ENCODE measurements at regions not wholly inside any gene's neighbourhood (a gene's known extent, or its start where the extent isn't known, plus 50 kb on each side); places are given as distances from the start of the nearest gene placed in this dataset.

DNA sequence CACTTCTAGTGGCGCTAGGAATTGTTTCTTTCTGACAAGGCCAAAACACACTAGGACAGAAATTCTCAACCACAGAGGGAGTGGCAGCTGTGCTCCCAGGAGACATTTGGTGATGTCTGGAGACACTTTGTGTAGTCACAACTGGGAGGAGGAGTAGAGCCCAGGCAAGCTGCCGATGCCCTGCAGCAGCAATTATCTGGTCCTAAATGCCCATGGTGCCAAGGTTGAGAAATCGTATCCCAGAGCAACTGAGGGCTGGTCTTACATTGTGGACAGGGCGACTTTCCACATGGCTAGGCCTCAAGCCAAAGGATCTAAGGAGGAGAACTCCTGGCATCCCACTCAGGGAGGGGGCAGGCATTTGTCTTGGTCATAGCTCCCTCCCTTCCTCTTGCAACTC lies 259.9 kb downstream of the GADD45G start:
- H3K4me3 ChIP-seq, result no peak overlapping the region
- H3K27ac ChIP-seq (ENCODE audit: low read depth), result no peak overlapping the region
- no peaks in the 10 kb centered on the region for H3K79me2 ChIP-seq (replicated peaks; ENCODE audit: insufficient read depth)
- Mint-ChIP-seq H3K36me3 (ENCODE audit: low read depth) (no peaks in the 10 kb centered on the region), H3K4me3 (no peak overlapping the region), H3K9me3 (no peaks in the 10 kb centered on the region), H3K27me3 (ENCODE audit: insufficient read depth, low read depth, poor library complexity) (peaks cover 10% of the 10 kb centered on the region), H3K27ac (no peak overlapping the region), H3K4me1 (no peaks in the 10 kb centered on the region)
- no peaks in the 10 kb centered on the region for H3K27me3 ChIP-seq (ENCODE audit: insufficient read depth)
- H3K4me2 ChIP-seq, result no peak overlapping the region
- H2AFZ ChIP-seq, result no peak overlapping the region
- no peaks in the 10 kb centered on the region for H3K4me1 ChIP-seq (ENCODE audit: insufficient read depth)
- H3K9me2 ChIP-seq (ENCODE audit: insufficient read depth), result no peaks in the 10 kb centered on the region
- TF ChIP-seq, protein P1, sequence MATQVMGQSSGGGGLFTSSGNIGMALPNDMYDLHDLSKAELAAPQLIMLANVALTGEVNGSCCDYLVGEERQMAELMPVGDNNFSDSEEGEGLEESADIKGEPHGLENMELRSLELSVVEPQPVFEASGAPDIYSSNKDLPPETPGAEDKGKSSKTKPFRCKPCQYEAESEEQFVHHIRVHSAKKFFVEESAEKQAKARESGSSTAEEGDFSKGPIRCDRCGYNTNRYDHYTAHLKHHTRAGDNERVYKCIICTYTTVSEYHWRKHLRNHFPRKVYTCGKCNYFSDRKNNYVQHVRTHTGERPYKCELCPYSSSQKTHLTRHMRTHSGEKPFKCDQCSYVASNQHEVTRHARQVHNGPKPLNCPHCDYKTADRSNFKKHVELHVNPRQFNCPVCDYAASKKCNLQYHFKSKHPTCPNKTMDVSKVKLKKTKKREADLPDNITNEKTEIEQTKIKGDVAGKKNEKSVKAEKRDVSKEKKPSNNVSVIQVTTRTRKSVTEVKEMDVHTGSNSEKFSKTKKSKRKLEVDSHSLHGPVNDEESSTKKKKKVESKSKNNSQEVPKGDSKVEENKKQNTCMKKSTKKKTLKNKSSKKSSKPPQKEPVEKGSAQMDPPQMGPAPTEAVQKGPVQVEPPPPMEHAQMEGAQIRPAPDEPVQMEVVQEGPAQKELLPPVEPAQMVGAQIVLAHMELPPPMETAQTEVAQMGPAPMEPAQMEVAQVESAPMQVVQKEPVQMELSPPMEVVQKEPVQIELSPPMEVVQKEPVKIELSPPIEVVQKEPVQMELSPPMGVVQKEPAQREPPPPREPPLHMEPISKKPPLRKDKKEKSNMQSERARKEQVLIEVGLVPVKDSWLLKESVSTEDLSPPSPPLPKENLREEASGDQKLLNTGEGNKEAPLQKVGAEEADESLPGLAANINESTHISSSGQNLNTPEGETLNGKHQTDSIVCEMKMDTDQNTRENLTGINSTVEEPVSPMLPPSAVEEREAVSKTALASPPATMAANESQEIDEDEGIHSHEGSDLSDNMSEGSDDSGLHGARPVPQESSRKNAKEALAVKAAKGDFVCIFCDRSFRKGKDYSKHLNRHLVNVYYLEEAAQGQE (IDR thresholded peaks at IDR 0.05; ENCODE audit: unreplicated experiment), result no peak
- no peak for TF ChIP-seq CREB1 (CRISPR knock-in tag; IDR thresholded peaks at IDR 0.05; ENCODE audit: low read depth)
- no peak for TF ChIP-seq JUNB (IDR thresholded peaks at IDR 0.05; ENCODE audit: unreplicated experiment)
- no peak for TF ChIP-seq STAT1 (IDR thresholded peaks at IDR 0.05; ENCODE audit: unreplicated experiment)
- TF ChIP-seq NANOG (IDR thresholded peaks at IDR 0.05; ENCODE audit: borderline replicate concordance), result no peak
- TF ChIP-seq, protein P2, sequence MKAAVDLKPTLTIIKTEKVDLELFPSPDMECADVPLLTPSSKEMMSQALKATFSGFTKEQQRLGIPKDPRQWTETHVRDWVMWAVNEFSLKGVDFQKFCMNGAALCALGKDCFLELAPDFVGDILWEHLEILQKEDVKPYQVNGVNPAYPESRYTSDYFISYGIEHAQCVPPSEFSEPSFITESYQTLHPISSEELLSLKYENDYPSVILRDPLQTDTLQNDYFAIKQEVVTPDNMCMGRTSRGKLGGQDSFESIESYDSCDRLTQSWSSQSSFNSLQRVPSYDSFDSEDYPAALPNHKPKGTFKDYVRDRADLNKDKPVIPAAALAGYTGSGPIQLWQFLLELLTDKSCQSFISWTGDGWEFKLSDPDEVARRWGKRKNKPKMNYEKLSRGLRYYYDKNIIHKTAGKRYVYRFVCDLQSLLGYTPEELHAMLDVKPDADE (IDR thresholded peaks at IDR 0.05), result no peak
- TF ChIP-seq POLR2AphosphoS5 (IDR thresholded peaks at IDR 0.05; ENCODE audit: low read depth), result no peak
- TF ChIP-seq, protein P3, sequence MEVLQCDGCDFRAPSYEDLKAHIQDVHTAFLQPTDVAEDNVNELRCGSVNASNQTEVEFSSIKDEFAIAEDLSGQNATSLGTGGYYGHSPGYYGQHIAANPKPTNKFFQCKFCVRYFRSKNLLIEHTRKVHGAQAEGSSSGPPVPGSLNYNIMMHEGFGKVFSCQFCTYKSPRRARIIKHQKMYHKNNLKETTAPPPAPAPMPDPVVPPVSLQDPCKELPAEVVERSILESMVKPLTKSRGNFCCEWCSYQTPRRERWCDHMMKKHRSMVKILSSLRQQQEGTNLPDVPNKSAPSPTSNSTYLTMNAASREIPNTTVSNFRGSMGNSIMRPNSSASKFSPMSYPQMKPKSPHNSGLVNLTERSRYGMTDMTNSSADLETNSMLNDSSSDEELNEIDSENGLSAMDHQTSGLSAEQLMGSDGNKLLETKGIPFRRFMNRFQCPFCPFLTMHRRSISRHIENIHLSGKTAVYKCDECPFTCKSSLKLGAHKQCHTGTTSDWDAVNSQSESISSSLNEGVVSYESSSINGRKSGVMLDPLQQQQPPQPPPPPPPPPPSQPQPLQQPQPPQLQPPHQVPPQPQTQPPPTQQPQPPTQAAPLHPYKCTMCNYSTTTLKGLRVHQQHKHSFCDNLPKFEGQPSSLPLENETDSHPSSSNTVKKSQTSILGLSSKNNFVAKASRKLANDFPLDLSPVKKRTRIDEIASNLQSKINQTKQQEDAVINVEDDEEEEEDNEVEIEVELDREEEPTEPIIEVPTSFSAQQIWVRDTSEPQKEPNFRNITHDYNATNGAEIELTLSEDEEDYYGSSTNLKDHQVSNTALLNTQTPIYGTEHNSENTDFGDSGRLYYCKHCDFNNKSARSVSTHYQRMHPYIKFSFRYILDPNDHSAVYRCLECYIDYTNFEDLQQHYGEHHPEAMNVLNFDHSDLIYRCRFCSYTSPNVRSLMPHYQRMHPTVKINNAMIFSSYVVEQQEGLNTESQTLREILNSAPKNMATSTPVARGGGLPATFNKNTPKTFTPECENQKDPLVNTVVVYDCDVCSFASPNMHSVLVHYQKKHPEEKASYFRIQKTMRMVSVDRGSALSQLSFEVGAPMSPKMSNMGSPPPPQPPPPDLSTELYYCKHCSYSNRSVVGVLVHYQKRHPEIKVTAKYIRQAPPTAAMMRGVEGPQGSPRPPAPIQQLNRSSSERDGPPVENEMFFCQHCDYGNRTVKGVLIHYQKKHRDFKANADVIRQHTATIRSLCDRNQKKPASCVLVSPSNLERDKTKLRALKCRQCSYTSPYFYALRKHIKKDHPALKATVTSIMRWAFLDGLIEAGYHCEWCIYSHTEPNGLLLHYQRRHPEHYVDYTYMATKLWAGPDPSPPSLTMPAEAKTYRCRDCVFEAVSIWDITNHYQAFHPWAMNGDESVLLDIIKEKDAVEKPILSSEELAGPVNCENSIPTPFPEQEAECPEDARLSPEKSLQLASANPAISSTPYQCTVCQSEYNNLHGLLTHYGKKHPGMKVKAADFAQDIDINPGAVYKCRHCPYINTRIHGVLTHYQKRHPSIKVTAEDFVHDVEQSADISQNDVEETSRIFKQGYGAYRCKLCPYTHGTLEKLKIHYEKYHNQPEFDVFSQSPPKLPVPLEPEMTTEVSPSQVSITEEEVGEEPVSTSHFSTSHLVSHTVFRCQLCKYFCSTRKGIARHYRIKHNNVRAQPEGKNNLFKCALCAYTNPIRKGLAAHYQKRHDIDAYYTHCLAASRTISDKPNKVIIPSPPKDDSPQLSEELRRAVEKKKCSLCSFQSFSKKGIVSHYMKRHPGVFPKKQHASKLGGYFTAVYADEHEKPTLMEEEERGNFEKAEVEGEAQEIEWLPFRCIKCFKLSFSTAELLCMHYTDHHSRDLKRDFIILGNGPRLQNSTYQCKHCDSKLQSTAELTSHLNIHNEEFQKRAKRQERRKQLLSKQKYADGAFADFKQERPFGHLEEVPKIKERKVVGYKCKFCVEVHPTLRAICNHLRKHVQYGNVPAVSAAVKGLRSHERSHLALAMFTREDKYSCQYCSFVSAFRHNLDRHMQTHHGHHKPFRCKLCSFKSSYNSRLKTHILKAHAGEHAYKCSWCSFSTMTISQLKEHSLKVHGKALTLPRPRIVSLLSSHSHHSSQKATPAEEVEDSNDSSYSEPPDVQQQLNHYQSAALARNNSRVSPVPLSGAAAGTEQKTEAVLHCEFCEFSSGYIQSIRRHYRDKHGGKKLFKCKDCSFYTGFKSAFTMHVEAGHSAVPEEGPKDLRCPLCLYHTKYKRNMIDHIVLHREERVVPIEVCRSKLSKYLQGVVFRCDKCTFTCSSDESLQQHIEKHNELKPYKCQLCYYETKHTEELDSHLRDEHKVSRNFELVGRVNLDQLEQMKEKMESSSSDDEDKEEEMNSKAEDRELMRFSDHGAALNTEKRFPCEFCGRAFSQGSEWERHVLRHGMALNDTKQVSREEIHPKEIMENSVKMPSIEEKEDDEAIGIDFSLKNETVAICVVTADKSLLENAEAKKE (CRISPR knock-in tag; IDR thresholded peaks at IDR 0.05), result no peak
- TF ChIP-seq EZH2phosphoT487 (IDR thresholded peaks at IDR 0.05; ENCODE audit: unreplicated experiment), result no peak
- no peak for TF ChIP-seq ZNF114 (CRISPR knock-in tag; IDR thresholded peaks at IDR 0.05)
- TF ChIP-seq ZNF331 (CRISPR knock-in tag; IDR thresholded peaks at IDR 0.05; ENCODE audit: low read depth), result no peak
- TF ChIP-seq, protein P4, sequence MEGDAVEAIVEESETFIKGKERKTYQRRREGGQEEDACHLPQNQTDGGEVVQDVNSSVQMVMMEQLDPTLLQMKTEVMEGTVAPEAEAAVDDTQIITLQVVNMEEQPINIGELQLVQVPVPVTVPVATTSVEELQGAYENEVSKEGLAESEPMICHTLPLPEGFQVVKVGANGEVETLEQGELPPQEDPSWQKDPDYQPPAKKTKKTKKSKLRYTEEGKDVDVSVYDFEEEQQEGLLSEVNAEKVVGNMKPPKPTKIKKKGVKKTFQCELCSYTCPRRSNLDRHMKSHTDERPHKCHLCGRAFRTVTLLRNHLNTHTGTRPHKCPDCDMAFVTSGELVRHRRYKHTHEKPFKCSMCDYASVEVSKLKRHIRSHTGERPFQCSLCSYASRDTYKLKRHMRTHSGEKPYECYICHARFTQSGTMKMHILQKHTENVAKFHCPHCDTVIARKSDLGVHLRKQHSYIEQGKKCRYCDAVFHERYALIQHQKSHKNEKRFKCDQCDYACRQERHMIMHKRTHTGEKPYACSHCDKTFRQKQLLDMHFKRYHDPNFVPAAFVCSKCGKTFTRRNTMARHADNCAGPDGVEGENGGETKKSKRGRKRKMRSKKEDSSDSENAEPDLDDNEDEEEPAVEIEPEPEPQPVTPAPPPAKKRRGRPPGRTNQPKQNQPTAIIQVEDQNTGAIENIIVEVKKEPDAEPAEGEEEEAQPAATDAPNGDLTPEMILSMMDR (conservative IDR thresholded peaks at IDR 0.05; ENCODE audit: low read depth in 2 of 2), result no peak
- no peak for TF ChIP-seq EZH2 (IDR thresholded peaks at IDR 0.05; ENCODE audit: low read depth, unreplicated experiment)
- ATAC-seq (no peak), DNase-seq (ENCODE audit: low spot score) (no peak)
- no peaks in the 10 kb centered on the region for H4K20me1 ChIP-seq (replicated peaks; ENCODE audit: insufficient read depth)
- H3K36me3 ChIP-seq (ENCODE audit: insufficient read depth), result no peaks in the 10 kb centered on the region
- H3F3A ChIP-seq (replicated peaks; ENCODE audit: low read depth), result no peaks in the 10 kb centered on the region

Data from GM23338 (cell line).